ENCODE measurements at regions not wholly inside any gene's neighbourhood (a gene's known extent, or its start where the extent isn't known, plus 50 kb on each side); places are given as distances from the start of the nearest gene placed in this dataset.
"Not testable (repeated sequence)": the region's sequence is repeated elsewhere in the genome, so short reads cannot be mapped to it uniquely, and the experiment has no call there.

GRCh38 chr17:20867938-20868661, 174.7 kb downstream of the USP22 start:
- H2AFZ ChIP-seq; H3K27me3 ChIP-seq (replicated peaks; ENCODE audit: insufficient read depth); H3K9me3 ChIP-seq (ENCODE audit: low read depth); H4K20me1 ChIP-seq (ENCODE audit: insufficient read depth); H3K79me2 ChIP-seq (ENCODE audit: insufficient read depth); H3K27ac ChIP-seq; H3K36me3 ChIP-seq (ENCODE audit: low read depth); H3K9ac ChIP-seq; in situ Hi-C loops (cut with MboI); H3K4me2 ChIP-seq (ENCODE audit: unreplicated experiment); H3K9me2 ChIP-seq (ENCODE audit: insufficient read depth); H3K4me1 ChIP-seq (ENCODE audit: insufficient read depth); H3K4me3 ChIP-seq; H3F3A ChIP-seq (ENCODE audit: insufficient read depth); DNase-seq: not testable (repeated sequence)
- 84 to 85% methylated on average over 23 to 25 of the region's 25 CpGs for WGBS, 2 experiments (ENCODE audit: low coverage in 1 of 2, low lambda C conversion rate in 2 of 2, missing lambda C conversion rate in 2 of 2)

DNA sequence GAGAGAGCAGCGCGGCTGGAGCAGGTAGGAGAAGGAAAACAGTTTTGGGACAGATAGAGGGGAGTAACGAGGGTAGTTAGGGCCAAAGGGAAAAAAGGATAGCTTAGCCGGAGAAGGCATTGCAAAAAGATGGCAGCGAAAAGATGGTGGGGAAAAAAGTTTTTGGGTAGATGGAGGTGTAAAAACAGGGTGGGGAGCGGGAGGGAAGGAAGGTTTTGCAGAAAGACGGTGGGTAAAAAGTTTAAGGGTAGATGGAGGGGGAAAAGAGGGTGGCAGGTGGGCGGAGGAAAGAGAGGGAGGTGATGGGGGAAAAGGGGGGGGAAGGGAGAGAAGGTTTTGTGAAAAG, 174.2 kb downstream of the USP22 start:
- H3F3A ChIP-seq (ENCODE audit: insufficient read depth); H3K4me2 ChIP-seq (ENCODE audit: unreplicated experiment); H3K4me1 ChIP-seq (ENCODE audit: insufficient read depth); H4K20me1 ChIP-seq (ENCODE audit: insufficient read depth); H2AFZ ChIP-seq; H3K9ac ChIP-seq; H3K36me3 ChIP-seq (ENCODE audit: low read depth); DNase-seq; H3K4me3 ChIP-seq; H3K9me2 ChIP-seq (ENCODE audit: insufficient read depth); H3K27ac ChIP-seq; H3K79me2 ChIP-seq (ENCODE audit: insufficient read depth); H3K9me3 ChIP-seq (ENCODE audit: low read depth); H3K27me3 ChIP-seq (replicated peaks; ENCODE audit: insufficient read depth); in situ Hi-C loops (cut with MboI): not testable (repeated sequence)
- 54 to 68% methylated on average over 7 to 8 of the region's 8 CpGs for WGBS, 2 experiments (ENCODE audit: low coverage in 1 of 2, low lambda C conversion rate in 2 of 2, missing lambda C conversion rate in 2 of 2)

DNA sequence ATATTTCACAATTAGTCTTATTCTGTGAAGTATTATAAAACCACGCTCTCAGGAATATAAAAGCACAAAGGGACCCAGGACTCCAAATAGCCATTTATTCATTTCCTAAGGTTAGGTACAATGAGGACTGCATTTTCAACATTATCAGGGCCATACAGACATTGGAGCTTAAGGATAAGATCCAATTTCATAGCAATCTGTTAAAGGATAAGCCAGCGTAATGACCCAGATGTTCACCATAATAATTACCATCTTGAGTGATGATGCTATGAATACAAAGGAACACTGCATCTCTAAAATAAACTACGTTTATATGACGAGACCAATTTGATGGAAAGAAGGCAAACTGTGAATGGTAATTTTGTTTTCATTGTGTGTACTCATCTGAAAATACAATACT, 169.6 kb downstream of the USP22 start:
- H3K4me3 ChIP-seq; H3K36me3 ChIP-seq (ENCODE audit: low read depth); H3F3A ChIP-seq (ENCODE audit: insufficient read depth); H3K4me1 ChIP-seq (ENCODE audit: insufficient read depth); H3K9me2 ChIP-seq (ENCODE audit: insufficient read depth); H3K4me2 ChIP-seq (ENCODE audit: unreplicated experiment); in situ Hi-C loops (cut with MboI); H2AFZ ChIP-seq; H3K9me3 ChIP-seq (ENCODE audit: low read depth); H3K9ac ChIP-seq; H3K27ac ChIP-seq; H3K79me2 ChIP-seq (ENCODE audit: insufficient read depth); H4K20me1 ChIP-seq (ENCODE audit: insufficient read depth); DNase-seq: not testable (repeated sequence)
- WGBS, 2 experiments (ENCODE audit: low coverage in 1 of 2, low lambda C conversion rate in 2 of 2, missing lambda C conversion rate in 2 of 2): 23 to 24% methylated on average over 4 of the region's 4 CpGs
- peaks cover 12% of the 10 kb centered on the region for H3K27me3 ChIP-seq (replicated peaks; ENCODE audit: insufficient read depth)

DNA sequence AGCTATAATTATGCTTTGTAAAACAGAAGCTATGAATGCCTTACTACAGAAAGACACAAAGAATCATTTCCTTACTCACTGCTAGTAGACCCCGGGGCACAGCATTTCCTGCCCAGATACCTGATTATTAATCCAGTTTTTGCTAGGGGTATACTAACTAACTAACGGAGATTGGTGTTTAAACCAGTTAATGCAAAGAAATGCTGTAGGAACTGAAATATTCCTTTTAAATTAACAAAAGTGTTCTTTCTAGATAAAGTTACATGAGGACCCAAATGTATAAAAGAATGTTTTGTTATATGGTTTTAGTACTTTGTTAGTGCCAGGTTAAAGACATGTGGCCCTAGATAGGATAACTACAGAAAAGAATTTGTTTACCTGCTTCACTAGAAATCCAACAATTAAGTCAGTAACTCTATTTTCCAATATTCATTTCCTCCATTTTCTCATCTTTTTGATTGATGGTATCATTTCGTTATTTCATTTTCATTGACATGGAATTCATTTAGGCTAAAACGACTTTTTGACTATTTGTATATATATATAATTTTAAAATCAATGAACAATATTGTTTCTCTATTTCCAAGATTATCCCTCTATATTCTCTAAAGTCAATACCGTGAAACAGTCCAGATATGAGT, 169.0 kb downstream of the USP22 start:
- H2AFZ ChIP-seq; H3K27ac ChIP-seq; H3K36me3 ChIP-seq (ENCODE audit: low read depth); H3K4me3 ChIP-seq; H3K9ac ChIP-seq; H4K20me1 ChIP-seq (ENCODE audit: insufficient read depth); H3K4me2 ChIP-seq (ENCODE audit: unreplicated experiment); H3F3A ChIP-seq (ENCODE audit: insufficient read depth); H3K4me1 ChIP-seq (ENCODE audit: insufficient read depth); H3K79me2 ChIP-seq (ENCODE audit: insufficient read depth); DNase-seq; in situ Hi-C loops (cut with MboI); H3K9me3 ChIP-seq (ENCODE audit: low read depth); H3K9me2 ChIP-seq (ENCODE audit: insufficient read depth): not testable (repeated sequence)
- WGBS, 2 experiments (ENCODE audit: low coverage in 1 of 2, low lambda C conversion rate in 2 of 2, missing lambda C conversion rate in 2 of 2): 54 to 64% methylated on average over 5 of the region's 5 CpGs
- H3K27me3 ChIP-seq (replicated peaks; ENCODE audit: insufficient read depth): peaks cover 12% of the 10 kb centered on the region

- H3K79me2 ChIP-seq (ENCODE audit: insufficient read depth); H3K4me2 ChIP-seq (ENCODE audit: unreplicated experiment); H3K36me3 ChIP-seq (ENCODE audit: low read depth); in situ Hi-C loops (cut with MboI); H3K9me3 ChIP-seq (ENCODE audit: low read depth); H3K27ac ChIP-seq; H3K9ac ChIP-seq; H4K20me1 ChIP-seq (ENCODE audit: insufficient read depth); H3K4me3 ChIP-seq; H3K4me1 ChIP-seq (ENCODE audit: insufficient read depth); H2AFZ ChIP-seq; H3K9me2 ChIP-seq (ENCODE audit: insufficient read depth); DNase-seq; H3F3A ChIP-seq (ENCODE audit: insufficient read depth): not testable (repeated sequence)
- WGBS, 2 experiments (ENCODE audit: low coverage in 1 of 2, low lambda C conversion rate in 2 of 2, missing lambda C conversion rate in 2 of 2): 34 to 45% methylated on average over 1 of the region's 1 CpG
- H3K27me3 ChIP-seq (replicated peaks; ENCODE audit: insufficient read depth): peaks cover 12% of the 10 kb centered on the region
These were observed 165.4 kb downstream of the USP22 start for GRCh38 chr17:20877384-20877783.

Data from GM23248 (cell line).